Embryonic facial prominence (tissue), 1 donor: ENCODE measurements at regions not wholly inside any gene's neighbourhood (a gene's known extent, or its start where the extent isn't known, plus 50 kb on each side); places are given as distances from the start of the nearest gene placed in this dataset.

Experiments
- DNase-seq: peaks from one replicate; pipeline ENCODE4 v3.0.0-alpha.2; 2016; ENCODE audit errors: extremely low spot score

DNA sequence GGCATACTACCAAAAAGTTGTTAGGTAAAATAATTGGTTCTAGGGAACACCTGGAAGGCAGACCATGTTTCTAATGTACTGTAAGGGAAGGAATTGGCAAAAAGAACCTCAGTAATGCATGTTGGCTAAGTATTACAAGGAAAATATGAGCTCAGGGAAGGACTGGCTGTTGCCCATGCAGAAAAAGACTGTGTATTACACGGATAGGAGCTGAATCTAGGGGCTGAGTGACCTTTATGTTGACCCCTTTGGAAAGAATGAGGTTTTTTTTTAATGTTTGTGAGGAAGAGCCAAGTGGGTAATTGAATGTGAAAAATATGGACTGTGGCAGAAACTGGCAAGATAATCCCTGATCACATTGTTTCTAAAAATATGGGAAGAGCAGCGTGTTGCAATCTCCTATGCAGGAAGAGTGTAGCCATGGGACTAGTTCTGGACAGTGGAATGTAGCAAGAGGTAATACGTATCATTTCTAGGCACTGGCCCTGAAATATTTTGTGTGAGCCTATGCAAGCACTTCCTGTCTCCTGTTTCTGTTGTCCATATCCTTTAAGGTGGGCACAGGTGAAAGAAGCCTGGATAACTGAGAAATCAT is 95.1 kb upstream of the CNTNAP4 start:
- DNase-seq, result no peak

DNA sequence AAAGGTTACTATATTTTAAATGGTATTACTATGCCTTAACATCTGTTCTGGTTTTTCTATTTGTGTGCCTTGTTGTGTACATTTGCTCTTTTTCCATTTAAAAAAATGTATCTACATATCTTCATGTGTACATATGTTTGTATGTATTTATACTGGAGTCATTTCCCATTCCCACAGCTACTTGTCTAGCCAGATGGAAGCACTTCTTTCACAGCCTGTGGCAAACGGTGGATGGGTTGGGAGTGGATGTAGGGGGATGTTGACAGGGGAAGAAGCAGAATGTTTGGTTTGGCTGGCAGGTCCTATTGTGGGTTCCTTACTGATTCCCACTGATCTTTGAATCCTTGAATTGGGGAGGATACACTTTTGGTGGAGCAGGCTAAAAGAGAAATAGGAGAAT is 93.6 kb upstream of the CNTNAP4 start:
- DNase-seq, result no peak

DNA sequence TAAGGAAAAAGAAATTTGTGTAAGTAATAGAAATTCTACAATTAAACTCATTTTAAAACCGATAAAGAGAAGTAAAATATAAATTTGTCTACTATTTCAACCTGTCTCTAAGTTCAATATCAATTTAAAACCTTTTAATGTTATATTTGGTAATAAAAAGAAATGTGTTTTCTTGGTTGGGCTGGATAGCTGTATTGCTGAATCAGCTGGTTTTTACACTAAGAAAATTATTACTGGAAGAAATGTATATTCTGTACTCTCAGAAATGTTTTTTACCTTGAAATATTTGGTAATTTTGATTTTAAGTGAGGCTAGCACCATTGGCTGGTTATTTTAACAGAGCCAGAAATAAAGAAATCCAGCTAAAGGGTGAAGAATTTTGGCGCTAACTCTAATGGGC is 87.1 kb upstream of the CNTNAP4 start:
- DNase-seq, result no peak

DNA sequence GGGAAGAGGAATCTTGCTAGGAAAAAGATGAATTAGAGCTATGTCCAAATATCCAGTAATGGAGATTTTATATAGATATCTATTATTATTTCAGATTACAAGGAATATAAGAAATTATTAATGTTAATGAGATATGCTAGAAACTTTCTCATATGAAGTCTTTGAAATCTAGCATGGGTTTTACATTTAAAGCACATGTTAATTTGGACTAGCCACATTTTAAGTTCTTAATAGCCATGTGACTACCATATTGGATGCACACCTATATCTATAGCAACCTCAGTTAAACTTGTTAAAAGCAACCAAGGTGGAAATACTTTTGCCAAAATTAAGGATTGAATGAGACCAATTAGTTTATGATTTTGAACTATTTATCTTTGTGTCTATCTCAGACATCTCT is 86.7 kb upstream of the CNTNAP4 start:
- DNase-seq, result no peak

DNA sequence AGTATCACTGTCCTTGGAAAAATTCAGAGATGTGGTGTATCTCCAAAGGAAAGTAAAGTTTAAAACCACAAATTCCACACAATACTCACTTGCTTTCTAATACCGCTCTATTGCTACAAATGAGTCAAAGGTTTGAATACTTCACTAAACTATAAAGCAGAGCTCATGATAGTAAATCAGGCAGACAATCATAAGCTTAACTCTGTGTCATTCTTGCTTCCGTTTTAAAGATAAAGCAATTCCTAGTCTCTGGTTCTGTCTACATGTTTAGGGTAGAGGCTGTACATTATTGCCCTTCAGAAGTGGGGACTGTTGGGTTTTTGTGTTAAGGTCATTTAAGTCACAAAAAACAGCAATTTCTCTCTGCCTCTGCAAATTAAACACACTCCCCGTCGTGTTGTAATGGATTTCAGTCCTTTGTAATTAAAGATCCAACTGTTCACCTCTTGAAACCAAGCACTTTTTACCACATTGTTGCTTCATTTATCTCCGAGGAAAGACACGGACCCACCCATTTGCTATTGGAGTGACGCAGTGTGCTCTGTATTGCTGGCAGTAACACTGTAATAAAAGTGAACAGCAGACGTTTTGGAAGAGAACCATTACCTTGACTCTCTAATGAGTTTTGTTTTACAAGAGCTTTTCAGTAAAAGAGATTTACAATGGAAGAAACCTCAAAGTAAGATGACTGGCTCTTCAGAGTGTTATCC is 83.1 kb upstream of the CNTNAP4 start:
- no peak for DNase-seq

DNA sequence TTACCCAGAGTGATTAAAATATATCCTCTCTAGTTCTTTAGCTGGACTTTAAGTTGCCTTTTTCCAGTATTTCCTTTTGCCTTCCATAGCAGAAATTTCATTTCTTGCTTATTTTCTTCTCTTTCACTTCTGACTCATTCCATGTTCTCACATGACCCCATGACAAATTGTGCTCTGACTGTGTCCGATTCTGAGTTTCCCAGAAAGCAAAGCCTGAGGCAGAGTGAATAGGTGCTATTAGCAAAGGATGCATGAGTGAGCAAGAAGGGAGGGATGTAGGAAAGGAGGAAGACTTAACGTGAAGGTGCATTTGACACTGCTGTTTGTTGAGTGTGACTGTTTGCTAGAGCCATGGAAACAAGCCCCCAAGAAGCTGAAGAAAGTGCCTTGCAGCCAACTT is 82.6 kb upstream of the CNTNAP4 start:
- DNase-seq, result no peak

DNA sequence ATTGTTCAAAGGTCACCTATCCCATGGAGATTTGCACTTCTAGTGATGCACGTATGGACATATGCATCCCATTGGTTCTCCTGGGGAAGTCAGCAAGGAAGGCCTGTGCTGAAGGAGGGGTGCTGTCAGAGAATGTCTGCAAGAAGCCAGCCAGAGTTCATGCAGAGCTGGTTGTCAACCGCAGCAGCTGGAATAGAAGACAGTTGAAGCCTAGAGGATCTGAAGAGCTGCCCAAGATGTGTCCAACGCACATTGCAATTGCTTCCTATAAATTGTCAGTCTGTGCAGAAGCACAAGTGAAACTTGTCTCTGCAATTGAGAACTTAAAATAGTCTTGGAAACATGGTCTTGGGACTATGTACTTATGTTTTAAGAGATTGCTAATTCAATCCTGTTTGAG is 82.1 kb upstream of the CNTNAP4 start:
- no peak for DNase-seq

DNA sequence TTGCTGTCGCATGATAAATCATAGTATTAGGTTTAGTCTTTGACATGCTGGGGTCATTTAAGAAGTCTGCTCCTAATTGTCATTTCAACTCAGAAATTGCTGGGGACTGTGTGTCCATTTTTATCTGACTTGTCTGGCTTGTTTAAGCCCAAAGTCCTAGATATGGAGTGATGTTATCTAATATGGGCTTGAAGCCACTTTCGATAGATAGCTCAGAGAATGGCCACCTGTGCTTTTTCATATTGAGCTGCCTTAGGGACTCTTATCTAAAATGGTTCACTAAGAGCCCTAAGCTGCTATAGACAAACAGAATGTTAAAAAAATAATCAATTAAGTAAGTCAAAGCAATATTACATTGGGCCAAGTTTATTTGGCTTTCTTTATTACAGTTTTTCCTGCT is 81.6 kb upstream of the CNTNAP4 start:
- DNase-seq, result no peak

DNA sequence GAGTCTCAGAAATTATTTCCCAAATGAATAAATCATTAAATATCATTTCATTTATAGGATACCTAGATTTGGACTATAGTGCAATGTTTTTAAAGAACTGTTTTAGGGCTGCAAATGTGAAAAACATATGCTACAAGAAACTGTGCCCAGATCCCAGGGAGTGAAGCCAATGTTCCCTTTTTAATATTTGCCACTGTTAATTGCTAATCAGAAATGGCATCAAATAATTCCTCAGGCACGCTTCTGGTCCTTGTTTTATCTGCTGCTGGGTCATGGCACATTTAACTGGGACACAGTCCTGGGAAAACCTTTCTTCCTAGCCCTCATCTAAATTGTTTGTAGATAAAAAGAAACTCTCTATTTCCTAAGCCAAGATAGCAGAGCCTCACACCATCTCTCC is 79.3 kb upstream of the CNTNAP4 start:
- DNase-seq, result no peak

DNA sequence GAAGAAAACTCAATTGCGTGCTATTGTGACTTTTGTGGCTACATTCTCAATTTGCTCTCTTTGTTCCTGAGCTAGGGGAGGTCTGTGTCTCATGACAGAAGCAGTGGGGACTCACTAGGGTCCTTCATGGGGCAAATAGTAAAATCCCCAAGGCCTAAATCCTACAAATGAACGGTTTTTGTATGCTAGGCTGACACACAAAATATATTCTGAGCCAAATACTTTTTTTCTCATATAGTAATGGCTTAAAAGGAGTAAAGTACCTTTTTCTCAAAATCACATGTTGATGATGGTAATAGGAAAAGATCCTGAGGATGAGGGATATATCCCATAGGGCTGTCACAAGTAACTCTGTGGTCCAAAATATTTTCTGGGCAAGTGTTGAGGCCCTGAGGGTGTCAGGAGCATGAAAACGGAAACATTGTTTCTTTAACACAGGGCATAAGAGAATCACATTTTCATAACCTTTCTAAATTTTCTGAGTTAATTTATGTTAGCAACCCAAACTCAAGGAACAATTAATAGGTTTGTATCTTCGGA is 77.5 kb upstream of the CNTNAP4 start:
- no peak for DNase-seq

DNA sequence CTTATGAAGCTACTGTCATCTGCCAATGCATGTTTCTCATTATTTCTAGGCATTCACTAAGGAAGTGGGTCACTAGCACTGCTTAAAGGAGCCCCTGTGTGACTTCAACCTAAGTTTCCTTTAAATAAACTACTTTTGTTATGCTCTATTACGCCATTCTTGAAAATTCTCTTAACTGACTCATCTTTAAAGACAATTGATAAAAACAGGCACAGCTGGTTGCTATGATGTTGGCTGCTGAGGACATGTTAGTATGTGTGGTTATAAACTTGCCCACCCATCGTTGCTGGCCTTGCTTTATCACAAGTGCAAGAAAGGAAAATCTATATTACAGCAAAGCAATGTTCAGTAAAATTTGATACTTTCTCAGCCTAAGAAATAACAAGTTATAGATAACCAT is 75.8 kb upstream of the CNTNAP4 start:
- no peak for DNase-seq

DNA sequence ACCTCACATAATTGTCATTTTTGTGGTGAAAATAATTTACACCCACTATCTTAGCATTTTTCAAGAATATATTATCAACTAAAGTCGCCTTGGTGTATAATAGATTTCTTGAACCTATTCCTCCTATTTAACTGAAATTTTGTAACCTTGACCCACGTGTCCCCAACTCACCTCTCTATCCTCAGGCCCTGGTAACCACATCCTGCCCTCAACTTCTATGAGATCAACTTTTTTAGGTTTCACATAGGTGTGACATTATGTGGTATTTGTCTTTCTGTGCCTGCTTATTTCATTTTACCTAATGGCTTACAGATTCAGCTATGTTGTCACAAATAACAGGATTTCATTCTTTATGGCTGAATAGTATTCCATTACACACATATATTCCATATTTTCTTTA is 73.0 kb upstream of the CNTNAP4 start:
- no peak for DNase-seq

DNA sequence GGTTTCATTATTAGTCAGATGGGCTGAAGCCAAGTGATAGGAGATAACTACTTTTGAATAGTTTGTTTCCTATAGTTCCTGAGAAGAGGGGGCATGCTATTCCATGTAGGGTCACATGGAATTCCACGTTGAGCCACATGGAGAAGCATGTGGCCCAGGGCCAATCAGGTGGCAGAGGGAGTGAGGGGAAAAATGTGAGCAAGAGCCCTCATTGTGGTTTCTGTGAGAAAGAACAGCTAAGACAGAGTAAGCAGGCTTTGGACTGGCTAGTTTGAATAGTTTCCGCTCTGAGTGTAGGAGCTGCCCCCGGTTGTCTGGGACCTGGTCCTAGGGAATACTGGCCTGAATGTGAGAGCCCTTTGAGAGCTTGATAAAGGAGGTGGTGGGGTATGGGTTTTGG is 69.9 kb upstream of the CNTNAP4 start:
- DNase-seq, result no peak

DNA sequence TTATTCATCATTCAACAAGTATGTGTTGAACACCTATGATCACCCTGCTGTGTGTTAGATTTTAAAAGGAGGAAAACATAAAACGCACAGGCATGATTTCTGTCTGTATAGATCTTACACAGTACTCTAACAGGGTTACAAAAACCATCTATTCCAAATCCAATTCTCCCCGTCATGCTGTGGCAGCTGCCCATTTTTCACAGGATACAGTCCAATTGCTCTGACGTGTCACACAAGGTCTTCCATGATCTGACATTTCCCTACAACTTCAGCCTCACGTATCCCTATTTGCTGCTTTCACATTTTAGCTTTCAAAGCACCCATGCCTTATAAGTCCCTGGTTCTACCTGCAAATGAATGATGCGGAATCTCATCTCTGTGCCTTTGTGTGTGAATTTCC is 67.0 kb upstream of the CNTNAP4 start:
- DNase-seq, result no peak

DNA sequence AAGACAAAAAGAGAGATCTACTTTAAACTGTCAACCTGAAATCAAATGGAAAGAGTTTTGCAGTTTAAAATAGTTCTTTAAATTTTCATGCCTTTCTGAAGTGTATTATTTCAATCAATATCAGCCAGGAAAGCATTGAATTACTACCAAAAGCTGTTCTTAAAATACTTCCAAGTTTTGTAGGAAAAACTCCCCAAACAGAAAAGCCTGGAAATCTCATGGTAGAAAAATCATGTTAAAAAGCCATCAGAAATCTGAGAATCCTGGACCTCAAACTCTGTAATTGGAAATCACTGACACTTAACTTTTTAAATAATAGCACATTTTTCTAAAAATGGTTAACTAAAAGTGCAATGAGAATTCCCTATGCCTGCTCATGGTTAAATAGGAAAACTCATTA is 63.3 kb upstream of the CNTNAP4 start:
- no peak for DNase-seq

DNA sequence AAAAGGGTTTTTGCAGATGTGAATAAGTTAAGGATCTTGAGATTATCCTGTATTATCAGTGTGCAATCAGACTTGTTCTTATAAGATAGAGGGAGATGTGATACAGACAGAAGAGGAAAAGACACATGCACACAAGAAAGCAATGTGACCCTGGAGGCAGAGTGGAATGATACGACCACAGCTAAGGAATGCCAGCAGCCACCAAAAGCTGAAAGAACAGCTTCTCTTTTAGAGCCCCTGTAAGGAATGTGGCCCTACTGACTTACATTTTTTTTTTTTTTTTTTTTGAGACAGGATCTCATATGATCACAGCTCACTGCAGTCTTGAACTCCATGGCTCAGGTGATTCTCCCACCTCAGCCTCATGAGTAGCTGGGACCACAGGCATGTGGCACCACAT is 62.3 kb upstream of the CNTNAP4 start:
- DNase-seq, result no peak

DNA sequence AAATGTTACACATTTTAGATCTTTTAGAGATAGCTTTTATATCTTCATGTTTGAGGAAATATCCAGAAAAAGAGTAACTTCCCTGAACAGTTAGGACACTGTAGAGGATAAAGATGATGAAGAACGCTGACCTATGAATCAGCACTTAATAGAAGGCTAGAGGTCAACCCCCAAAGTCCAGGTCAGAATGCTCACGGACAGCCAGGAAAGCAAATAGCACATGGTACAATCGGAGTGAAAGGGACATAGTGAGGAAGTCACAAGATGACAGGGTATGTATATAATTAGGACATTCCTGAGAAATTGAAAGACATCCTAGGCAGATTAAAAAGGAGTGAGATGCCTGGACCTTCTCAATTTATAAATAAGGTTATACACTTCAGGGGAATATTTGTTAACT is 55.1 kb upstream of the CNTNAP4 start:
- no peak for DNase-seq

DNA sequence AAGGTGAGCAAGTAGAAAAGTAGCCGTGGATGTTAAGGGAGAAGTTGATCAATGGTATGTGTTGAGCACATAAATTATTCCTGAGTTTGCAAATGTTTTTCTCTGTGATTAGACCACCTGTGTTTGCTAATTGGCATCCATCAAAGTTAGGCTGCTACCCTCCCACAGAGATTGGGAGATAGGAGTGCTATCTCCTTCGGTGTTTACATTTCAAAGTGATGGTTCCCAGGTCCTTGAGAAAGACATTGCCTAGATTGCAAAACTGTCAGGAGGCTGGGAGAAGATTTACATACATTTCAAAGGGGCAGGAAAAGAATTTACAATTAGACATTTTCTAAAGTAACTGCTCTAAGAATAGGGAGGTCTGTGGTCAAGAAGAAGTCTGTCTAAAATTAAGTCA is 54.3 kb upstream of the CNTNAP4 start:
- DNase-seq, result no peak

DNA sequence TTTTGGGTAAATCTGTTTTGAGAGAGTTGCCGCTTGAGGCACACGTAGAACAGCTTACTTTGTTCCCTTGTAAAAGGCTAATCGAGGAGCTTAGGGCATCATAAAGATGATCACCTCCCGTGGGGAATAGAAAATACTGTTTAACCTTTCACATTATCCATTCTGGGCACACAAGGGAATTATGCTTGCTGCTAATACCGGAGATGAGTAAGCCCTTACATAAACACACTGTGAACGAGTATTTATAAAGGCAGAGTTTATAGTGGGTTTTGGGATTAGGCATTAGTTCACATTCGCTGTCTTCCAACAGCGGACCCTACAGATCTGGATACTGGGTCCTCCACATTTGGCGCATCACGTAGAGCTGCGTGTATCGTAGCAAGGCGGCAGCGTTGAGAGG is 51.2 kb upstream of the CNTNAP4 start:
- DNase-seq, result no peak

DNA sequence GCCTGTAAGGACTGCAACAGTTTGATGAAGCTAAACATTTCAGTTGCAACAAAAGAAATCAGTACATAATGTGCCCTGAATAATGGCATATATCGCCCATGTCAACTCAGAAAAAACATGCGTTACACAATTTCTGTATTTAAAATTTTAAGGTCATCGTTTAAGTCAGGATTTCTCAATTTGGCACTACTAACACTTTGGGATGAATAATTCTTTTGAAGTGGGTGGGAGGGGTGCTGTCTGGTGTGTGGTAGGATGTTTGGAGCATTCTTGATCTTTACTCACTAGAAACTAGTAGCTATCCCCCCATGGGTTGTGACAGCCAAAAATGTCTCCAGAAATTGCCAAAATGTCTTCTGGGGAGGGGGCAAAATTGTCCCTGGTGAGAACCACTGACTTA is 50.7 kb upstream of the CNTNAP4 start:
- DNase-seq, result no peak
